Ovary (tissue), 7 donors: ENCODE measurements at regions not wholly inside any gene's neighbourhood (a gene's known extent, or its start where the extent isn't known, plus 50 kb on each side); places are given as distances from the start of the nearest gene placed in this dataset.

Experiments
- DNase-seq, 5 donors: peaks; one replicate each; pipeline ENCODE4 v3.0.0-alpha.2; 2019 to 2020
- H3K27ac ChIP-seq, 2 donors: fragments of 200-600 bp; one replicate each; pipeline versions ENCODE4 v1.5.1 to v1.8.0; 2019 to 2022
- H3K27me3 ChIP-seq: fragments of 200-600 bp; one replicate; pipeline ENCODE4 v1.8.0; 2022
- H3K36me3 ChIP-seq: fragments of 200-600 bp; sonication (generic); one replicate; pipeline ENCODE4 v1.5.1; 2019
- H3K4me1 ChIP-seq: one replicate; pipeline ENCODE4 v1.8.1; 2013; ENCODE audit warnings: mild to moderate bottlenecking, moderate library complexity; ENCODE audit not compliant: insufficient read depth
- H3K4me3 ChIP-seq: fragments of 200-600 bp; sonication (generic); one replicate; pipeline ENCODE4 v1.5.1; 2017
- H3K9me3 ChIP-seq, 2 donors: fragments of 200-600 bp in 1 of 2; sonication (generic) in 1 of 2; one replicate each; pipeline versions ENCODE4 v1.5.1 to v1.8.1; 2013 to 2019; ENCODE audit warnings: mild to moderate bottlenecking in 1 of 2, moderate library complexity in 1 of 2
- CTCF ChIP-seq, 3 donors: fragments of 450-650 bp in 2 of 3; fragments of 200-600 bp in 1 of 3; IDR thresholded peaks; one replicate each; pipeline versions ENCODE4 v1.5.1 to v1.8.0; 2016 to 2022; ENCODE audit warnings: antibody characterized with exemption in 3 of 3, mild to moderate bottlenecking in 1 of 3
- EP300 ChIP-seq: sonication (generic); formaldehyde crosslinking; IDR thresholded peaks from one replicate; pipeline ENCODE4 v1.6.1; 2017; ENCODE audit warnings: antibody characterized with exemption
- POLR2A ChIP-seq: fragments of 450-650 bp; IDR thresholded peaks from one replicate; pipeline ENCODE4 v1.6.1; 2017; ENCODE audit warnings: antibody characterized with exemption, mild to moderate bottlenecking, moderate library complexity
- WGBS, 3 donors: extraction: QIAGEN DNeasy Blood & Tissue Kit in 1 of 3; methylation state at CpG; one replicate each; pipeline versions ENCODE4 v1.1.5 to v1.1.7; 2013 to 2017; 5-methylcytosine and 5-hydroxymethylcytosine counted together
- intact Hi-C, 4 donors: fragments of 100-400 bp; cut with DNase I; formaldehyde crosslinking; loops; one replicate each; pipeline versions ENCODE4 v1.11.0 to v1.15.1; 2022 to 2023
- donor health status: DM: no; HTN: no; CAD: no; lungs with moderate emphysema.
- donor health status: DM: no; HTN: no; CAD: no.
- donor health status: Bipolar disorder and iron deficiency.
- donor health status: DM: no; HTN: no; CAD: no.
- donor health status: DM: yes; HTN: yes; CAD: no.

- Histone ChIP-seq H3K27ac (no peak overlapping the region), H3K27me3 (no peaks in the 10 kb centered on the region), H3K4me3 (no peak overlapping the region), H3K9me3 (no peaks in the 10 kb centered on the region), H3K36me3 (no peaks in the 10 kb centered on the region), H3K4me1 (no peaks in the 10 kb centered on the region)
- DNase-seq = no peak
- intact Hi-C loops = no loop called here
- WGBS, 3 donors = 34 to 52% (median 38%) methylated on average over 2 of the region's 2 CpGs
- TF ChIP-seq EP300 (no peak), POLR2A (no peak), CTCF (IDR thresholded peaks at IDR 0.05) (no peak)
Observed at GRCh38 chr7:34341326-34341725, 316.7 kb upstream of the NPSR1 start.

- Histone ChIP-seq H3K9me3 (no peaks in the 10 kb centered on the region), H3K27ac (no peak overlapping the region), H3K27me3 (no peaks in the 10 kb centered on the region), H3K36me3 (no peaks in the 10 kb centered on the region), H3K4me1 (no peaks in the 10 kb centered on the region), H3K4me3 (no peak overlapping the region)
- no peak for DNase-seq
- 93 to 100% (median 93%) methylated on average over 1 of the region's 1 CpG for WGBS, 3 donors
- TF ChIP-seq POLR2A = no peak
- TF ChIP-seq EP300 = no peak
- no peak for TF ChIP-seq CTCF (IDR thresholded peaks at IDR 0.05)
- intact Hi-C loops = no loop called here
Observed at GRCh38 chr7:34342387-34342786, 315.6 kb upstream of the NPSR1 start.

GRCh38 chr7:34343667-34344066, 314.4 kb upstream of the NPSR1 start:
- Histone ChIP-seq H3K9me3 (no peaks in the 10 kb centered on the region), H3K27me3 (no peaks in the 10 kb centered on the region)
- 80 to 89% (median 82%) methylated on average over 1 of the region's 1 CpG for WGBS, 3 donors

GRCh38 chr7:34354011-34354410, 304.0 kb upstream of the NPSR1 start:
- 52 to 69% (median 54%) methylated on average over 3 of the region's 3 CpGs for WGBS, 3 donors
- Histone ChIP-seq H3K4me1 (peaks cover 3% of the 10 kb centered on the region), H3K9me3 (no peaks in the 10 kb centered on the region), H3K27ac (no peak overlapping the region), H3K36me3 (no peaks in the 10 kb centered on the region), H3K27me3 (no peaks in the 10 kb centered on the region), H3K4me3 (no peak overlapping the region)
- DNase-seq = no peak
- TF ChIP-seq EP300 (no peak), CTCF (IDR thresholded peaks at IDR 0.05) (no peak), POLR2A (no peak)
- intact Hi-C loops = no loop called here

More at GRCh38 chr7:34343667-34344066, 314.4 kb upstream of the NPSR1 start:
- Histone ChIP-seq H3K4me1 (no peaks in the 10 kb centered on the region), H3K4me3 (no peak overlapping the region), H3K36me3 (no peaks in the 10 kb centered on the region), H3K27ac (no peak overlapping the region)
- intact Hi-C loops = no loop called here
- DNase-seq = no peak
- TF ChIP-seq EP300 (no peak), POLR2A (no peak), CTCF (IDR thresholded peaks at IDR 0.05) (no peak)

- no peak for DNase-seq
- H3K36me3 ChIP-seq = no peaks in the 10 kb centered on the region
- peaks cover 3% of the 10 kb centered on the region for H3K4me1 ChIP-seq
- H3K27ac ChIP-seq = no peak overlapping the region
- no peak overlapping the region for H3K4me3 ChIP-seq
- intact Hi-C loops = no loop called here
- H3K9me3 ChIP-seq = no peaks in the 10 kb centered on the region
- TF ChIP-seq POLR2A (no peak), EP300 (no peak)
- no peaks in the 10 kb centered on the region for H3K27me3 ChIP-seq
Observed at GRCh38 chr7:34354899-34355298, 303.1 kb upstream of the NPSR1 start.
